ENCODE measurements at regions not wholly inside any gene's neighbourhood (a gene's known extent, or its start where the extent isn't known, plus 50 kb on each side); places are given as distances from the start of the nearest gene placed in this dataset.

- CTCF ChIA-PET: no interaction called here
- no peaks in the 10 kb centered on the region for H3K36me3 Mint-ChIP-seq (ENCODE audit: low read depth)
Observed at GRCh38 chr1:232484856-232485255, 145.1 kb downstream of the SIPA1L2 start.

GRCh38 chr1:232483826-232484225, 146.1 kb downstream of the SIPA1L2 start:
- CTCF ChIA-PET: no interaction called here
- Mint-ChIP-seq H3K27ac (no peak overlapping the region), H3K4me1 (ENCODE audit: low read depth) (no peaks in the 10 kb centered on the region), H3K4me3 (no peak overlapping the region), H3K27me3 (ENCODE audit: low read depth) (peaks cover 3% of the 10 kb centered on the region), H3K36me3 (ENCODE audit: low read depth) (no peaks in the 10 kb centered on the region), H3K9me3 (no peaks in the 10 kb centered on the region)
- no peak for DNase-seq
- intact Hi-C loops (cut with micrococcal nuclease): no loop called here

More at GRCh38 chr1:232484856-232485255, 145.1 kb downstream of the SIPA1L2 start:
- intact Hi-C loops (cut with micrococcal nuclease): no loop called here
- no peaks in the 10 kb centered on the region for H3K4me1 Mint-ChIP-seq (ENCODE audit: low read depth)
- no peak overlapping the region for H3K4me3 Mint-ChIP-seq
- H3K27ac Mint-ChIP-seq: no peak overlapping the region
- DNase-seq: no peak
- H3K27me3 Mint-ChIP-seq (ENCODE audit: low read depth): peaks cover under 1% of the 10 kb centered on the region
- no peaks in the 10 kb centered on the region for H3K9me3 Mint-ChIP-seq

GRCh38 chr1:232481091-232481490, 148.8 kb downstream of the SIPA1L2 start:
- H3K9me3 Mint-ChIP-seq: no peaks in the 10 kb centered on the region
- DNase-seq: no peak
- no peak overlapping the region for H3K4me3 Mint-ChIP-seq
- CTCF ChIA-PET: no interaction called here
- H3K27ac Mint-ChIP-seq: no peak overlapping the region
- no peaks in the 10 kb centered on the region for H3K36me3 Mint-ChIP-seq (ENCODE audit: low read depth)
- intact Hi-C loops (cut with micrococcal nuclease): no loop called here
- no peaks in the 10 kb centered on the region for H3K4me1 Mint-ChIP-seq (ENCODE audit: low read depth)
- peaks cover 8% of the 10 kb centered on the region for H3K27me3 Mint-ChIP-seq (ENCODE audit: low read depth)

- no peaks in the 10 kb centered on the region for H3K9me3 Mint-ChIP-seq
- H3K27ac Mint-ChIP-seq: no peak overlapping the region
- no peaks in the 10 kb centered on the region for H3K36me3 Mint-ChIP-seq (ENCODE audit: low read depth)
- H3K27me3 Mint-ChIP-seq (ENCODE audit: low read depth): peaks cover 11% of the 10 kb centered on the region
- no peak for DNase-seq
- intact Hi-C loops (cut with micrococcal nuclease): no loop called here
- H3K4me1 Mint-ChIP-seq (ENCODE audit: low read depth): no peaks in the 10 kb centered on the region
- CTCF ChIA-PET: no interaction called here
- no peak overlapping the region for H3K4me3 Mint-ChIP-seq
Observed at GRCh38 chr1:232477728-232478127, 152.2 kb downstream of the SIPA1L2 start.

- Mint-ChIP-seq H3K4me3 (no peak overlapping the region), H3K27me3 (ENCODE audit: low read depth) (peaks cover 11% of the 10 kb centered on the region)
Observed at GRCh38 chr1:232476538-232476950, 153.4 kb downstream of the SIPA1L2 start.

GRCh38 chr1:232474826-232475225, 155.1 kb downstream of the SIPA1L2 start:
- Mint-ChIP-seq H3K36me3 (ENCODE audit: low read depth) (no peaks in the 10 kb centered on the region), H3K9me3 (no peaks in the 10 kb centered on the region), H3K27me3 (ENCODE audit: low read depth) (peaks cover 10% of the 10 kb centered on the region), H3K4me3 (no peak overlapping the region), H3K27ac (no peak overlapping the region), H3K4me1 (ENCODE audit: low read depth) (peaks cover 6% of the 10 kb centered on the region)
- intact Hi-C loops (cut with micrococcal nuclease): no loop called here
- no peak for DNase-seq
- CTCF ChIA-PET: no interaction called here

More at GRCh38 chr1:232476538-232476950, 153.4 kb downstream of the SIPA1L2 start:
- intact Hi-C loops (cut with micrococcal nuclease): no loop called here
- CTCF ChIA-PET: no interaction called here
- Mint-ChIP-seq H3K36me3 (ENCODE audit: low read depth) (no peaks in the 10 kb centered on the region), H3K4me1 (ENCODE audit: low read depth) (no peaks in the 10 kb centered on the region), H3K27ac (no peak overlapping the region), H3K9me3 (no peaks in the 10 kb centered on the region)
- DNase-seq: no peak

- no peaks in the 10 kb centered on the region for H3K9me3 Mint-ChIP-seq
- H3K4me1 Mint-ChIP-seq (ENCODE audit: low read depth): peaks cover 6% of the 10 kb centered on the region
- intact Hi-C loops (cut with micrococcal nuclease): no loop called here
- no peak overlapping the region for H3K27ac Mint-ChIP-seq
- peaks cover 8% of the 10 kb centered on the region for H3K27me3 Mint-ChIP-seq (ENCODE audit: low read depth)
- no peak for DNase-seq
- no peak overlapping the region for H3K4me3 Mint-ChIP-seq
- H3K36me3 Mint-ChIP-seq (ENCODE audit: low read depth): no peaks in the 10 kb centered on the region
- CTCF ChIA-PET: no interaction called here
Observed at GRCh38 chr1:232473900-232474299, 156.0 kb downstream of the SIPA1L2 start.

GRCh38 chr1:232473324-232473723, 156.6 kb downstream of the SIPA1L2 start:
- no peak overlapping the region for H3K4me3 Mint-ChIP-seq
- peaks cover 8% of the 10 kb centered on the region for H3K27me3 Mint-ChIP-seq (ENCODE audit: low read depth)
- CTCF ChIA-PET: no interaction called here
- intact Hi-C loops (cut with micrococcal nuclease): no loop called here
- H3K9me3 Mint-ChIP-seq: no peaks in the 10 kb centered on the region
- no peak overlapping the region for H3K27ac Mint-ChIP-seq
- H3K36me3 Mint-ChIP-seq (ENCODE audit: low read depth): no peaks in the 10 kb centered on the region
- peaks cover 6% of the 10 kb centered on the region for H3K4me1 Mint-ChIP-seq (ENCODE audit: low read depth)
- DNase-seq: no peak

GRCh38 chr1:232472485-232473041, 157.4 kb downstream of the SIPA1L2 start:
- Mint-ChIP-seq H3K27ac (no peak overlapping the region), H3K4me3 (no peak overlapping the region), H3K4me1 (ENCODE audit: low read depth) (peaks cover 6% of the 10 kb centered on the region), H3K36me3 (ENCODE audit: low read depth) (no peaks in the 10 kb centered on the region), H3K9me3 (no peaks in the 10 kb centered on the region), H3K27me3 (ENCODE audit: low read depth) (peaks cover 6% of the 10 kb centered on the region)
- no peak for DNase-seq
- intact Hi-C loops (cut with micrococcal nuclease): no loop called here
- CTCF ChIA-PET: no interaction called here

- H3K27ac Mint-ChIP-seq: no peak overlapping the region
Observed at GRCh38 chr1:232471250-232471649, 158.7 kb downstream of the SIPA1L2 start.

GRCh38 chr1:232470711-232471110, 159.2 kb downstream of the SIPA1L2 start:
- Mint-ChIP-seq H3K9me3 (no peaks in the 10 kb centered on the region), H3K27me3 (ENCODE audit: low read depth) (peaks cover 3% of the 10 kb centered on the region), H3K4me1 (ENCODE audit: low read depth) (peaks cover 8% of the 10 kb centered on the region), H3K36me3 (ENCODE audit: low read depth) (no peaks in the 10 kb centered on the region), H3K27ac (no peak overlapping the region), H3K4me3 (no peak overlapping the region)
- CTCF ChIA-PET: interaction anchor here (0.6 kb wide), 1 partner anchor 1052 kb away, joined by 3 read pairs; no protein-coding TSS in a partner anchor
- no peak for DNase-seq
- intact Hi-C loops (cut with micrococcal nuclease): no loop called here

More at GRCh38 chr1:232471250-232471649, 158.7 kb downstream of the SIPA1L2 start:
- CTCF ChIA-PET: no interaction called here
- Mint-ChIP-seq H3K9me3 (no peaks in the 10 kb centered on the region), H3K36me3 (ENCODE audit: low read depth) (no peaks in the 10 kb centered on the region), H3K27me3 (ENCODE audit: low read depth) (peaks cover 3% of the 10 kb centered on the region), H3K4me1 (ENCODE audit: low read depth) (peaks cover 8% of the 10 kb centered on the region), H3K4me3 (no peak overlapping the region)
- peak; percentile 8 for DNase-seq
- intact Hi-C loops (cut with micrococcal nuclease): no loop called here

GRCh38 chr1:232468249-232468648, 161.7 kb downstream of the SIPA1L2 start:
- Mint-ChIP-seq H3K36me3 (ENCODE audit: low read depth) (no peaks in the 10 kb centered on the region), H3K27me3 (ENCODE audit: low read depth) (no peaks in the 10 kb centered on the region), H3K9me3 (no peaks in the 10 kb centered on the region), H3K4me3 (no peak overlapping the region), H3K27ac (no peak overlapping the region), H3K4me1 (ENCODE audit: low read depth) (peaks cover 8% of the 10 kb centered on the region)
- CTCF ChIA-PET: interaction anchor here (1.2 kb wide), 1 partner anchor 10 kb away, joined by 3 read pairs; no protein-coding TSS in a partner anchor
- intact Hi-C loops (cut with micrococcal nuclease): no loop called here
- no peak for DNase-seq

- Mint-ChIP-seq H3K9me3 (no peaks in the 10 kb centered on the region), H3K36me3 (ENCODE audit: low read depth) (no peaks in the 10 kb centered on the region), H3K27me3 (ENCODE audit: low read depth) (no peaks in the 10 kb centered on the region), H3K4me1 (ENCODE audit: low read depth) (peaks cover 8% of the 10 kb centered on the region), H3K27ac (no peak overlapping the region), H3K4me3 (no peak overlapping the region)
- DNase-seq: no peak
- CTCF ChIA-PET: interaction anchor here (1.2 kb wide), 1 partner anchor 9 kb away, joined by 3 read pairs; no protein-coding TSS in a partner anchor
- intact Hi-C loops (cut with micrococcal nuclease): no loop called here
Observed at GRCh38 chr1:232467073-232467760, 162.7 kb downstream of the SIPA1L2 start.

Measured in activated naive CD4-positive, alpha-beta T cell treated with anti-CD3 and anti-CD28 coated beads for 36 hours (primary cell).